Ovary (tissue), 3 donors: ENCODE measurements at regions not wholly inside any gene's neighbourhood (a gene's known extent, or its start where the extent isn't known, plus 50 kb on each side); places are given as distances from the start of the nearest gene placed in this dataset.

Source experiments
- CTCF ChIP-seq, 3 donors: fragments of 450-650 bp in 2 of 3; fragments of 200-600 bp in 1 of 3; IDR thresholded peaks; one replicate each; pipeline versions ENCODE4 v1.5.1 to v1.8.0; 2016 to 2022; ENCODE audit warnings: antibody characterized with exemption in 3 of 3, mild to moderate bottlenecking in 1 of 3
- EP300 ChIP-seq: sonication (generic); formaldehyde crosslinking; IDR thresholded peaks from one replicate; pipeline ENCODE4 v1.6.1; 2017; ENCODE audit warnings: antibody characterized with exemption
- donor health status: DM: no; HTN: no; CAD: no.

- TF ChIP-seq CTCF (IDR thresholded peaks at IDR 0.05) (no peak), EP300 (no peak)
Observed at GRCh38 chr3:111315930-111316587, 225.9 kb upstream of the CD96 start.
